ENCODE measurements at regions not wholly inside any gene's neighbourhood (a gene's known extent, or its start where the extent isn't known, plus 50 kb on each side); places are given as distances from the start of the nearest gene placed in this dataset.
"Not testable (repeated sequence)": the region's sequence is repeated elsewhere in the genome, so short reads cannot be mapped to it uniquely, and the experiment has no call there.

- Histone ChIP-seq H3K4me3 (replicated peaks in 1 of 3; ENCODE audit: low read depth in 2 of 3, low read length in 3 of 3) (no peak overlapping the region), H3K9ac (ENCODE audit: insufficient read depth, low read length, poor library complexity, severe bottlenecking) (no peak overlapping the region), H3K4me2 (replicated peaks; ENCODE audit: extremely low read depth, low read length, poor library complexity, severe bottlenecking) (no peak overlapping the region), H3K36me3 (replicated peaks in 1 of 2; ENCODE audit: control insufficient read depth in 1 of 2, insufficient read depth in 2 of 2, low read length in 2 of 2) (no peaks in the 10 kb centered on the region), H3K27me3 (ENCODE audit: control insufficient read depth in 2 of 2, insufficient read depth in 2 of 2, low read length in 2 of 2) (no peaks in the 10 kb centered on the region), H3K9me3 (replicated peaks in 1 of 2; ENCODE audit: control insufficient read depth in 1 of 2, insufficient read depth in 1 of 2, low read length in 2 of 2) (no peaks in the 10 kb centered on the region), H3K27ac (ENCODE audit: low read depth in 1 of 2, low read length in 2 of 2) (no peak overlapping the region), H3K79me2 (ENCODE audit: insufficient read depth, low read length) (no peaks in the 10 kb centered on the region), H4K20me1 (ENCODE audit: insufficient read depth, low read length) (no peaks in the 10 kb centered on the region), H2AFZ (ENCODE audit: insufficient read depth, low read depth, low read length, poor library complexity, severe bottlenecking) (no peak overlapping the region), H3K4me1 (ENCODE audit: control insufficient read depth in 1 of 2, insufficient read depth in 2 of 2, low read length in 2 of 2) (no peaks in the 10 kb centered on the region)
- intact Hi-C loops (cut with micrococcal nuclease), result no loop called here
- H3K9me3 Mint-ChIP-seq, result peaks cover 0 to 12% (median 0%) of the 10 kb centered on the region in 7 donors
- 92% methylated on average over 4 of the region's 7 CpGs for WGBS (ENCODE audit: insufficient coverage)
- H3K36me3 Mint-ChIP-seq, result no peaks in the 10 kb centered on the region
- peaks cover 1 to 4% (median 2%) of the 10 kb centered on the region in 3 donors for H3K27me3 Mint-ChIP-seq (ENCODE audit: low read depth in 3 of 3)
- DNase-seq, result no peak
- H3K27ac Mint-ChIP-seq, result no peak overlapping the region
- TF ChIP-seq CTCF (IDR thresholded peaks at IDR 0.05), result no peak
- no peaks in the 10 kb centered on the region for H3K4me1 Mint-ChIP-seq
- no peak overlapping the region for H3K4me3 Mint-ChIP-seq
Observed at GRCh38 chr13:94795292-94795691, 82.9 kb upstream of the SOX21 start.

- not testable (repeated sequence) for H4K20me1 ChIP-seq (ENCODE audit: insufficient read depth, low read length)
Observed at GRCh38 chr13:94786246-94786645, 73.9 kb upstream of the SOX21 start.

More at GRCh38 chr13:94786246-94786645, 73.9 kb upstream of the SOX21 start:
- H3K9ac ChIP-seq (ENCODE audit: insufficient read depth, low read length, poor library complexity, severe bottlenecking); H3K4me2 ChIP-seq (replicated peaks; ENCODE audit: extremely low read depth, low read length, poor library complexity, severe bottlenecking); H3K9me3 ChIP-seq (replicated peaks in 1 of 2; ENCODE audit: control insufficient read depth in 1 of 2, insufficient read depth in 1 of 2, low read length in 2 of 2); H3K36me3 Mint-ChIP-seq; intact Hi-C loops (cut with micrococcal nuclease); H3K4me1 Mint-ChIP-seq; H2AFZ ChIP-seq (ENCODE audit: insufficient read depth, low read depth, low read length, poor library complexity, severe bottlenecking); H3K79me2 ChIP-seq (ENCODE audit: insufficient read depth, low read length); H3K4me1 ChIP-seq (ENCODE audit: control insufficient read depth in 1 of 2, insufficient read depth in 2 of 2, low read length in 2 of 2); H3K4me3 ChIP-seq (replicated peaks in 1 of 3; ENCODE audit: low read depth in 2 of 3, low read length in 3 of 3); H3K4me3 Mint-ChIP-seq; H3K27ac Mint-ChIP-seq; DNase-seq; H3K27me3 Mint-ChIP-seq (ENCODE audit: low read depth in 3 of 3); H3K27me3 ChIP-seq (ENCODE audit: control insufficient read depth in 2 of 2, insufficient read depth in 2 of 2, low read length in 2 of 2); H3K27ac ChIP-seq (ENCODE audit: low read depth in 1 of 2, low read length in 2 of 2); H3K36me3 ChIP-seq (replicated peaks in 1 of 2; ENCODE audit: control insufficient read depth in 1 of 2, insufficient read depth in 2 of 2, low read length in 2 of 2): not testable (repeated sequence)
- H3K9me3 Mint-ChIP-seq, result peaks cover 0 to 34% (median 8%) of the 10 kb centered on the region in 7 donors
- no CpG with 5 or more reads among the region's 2 CpGs for WGBS (ENCODE audit: insufficient coverage)

Measured in CD14-positive monocyte (primary cell).